Sigmoid colon (tissue), 3 donors: ENCODE measurements at regions not wholly inside any gene's neighbourhood (a gene's known extent, or its start where the extent isn't known, plus 50 kb on each side); places are given as distances from the start of the nearest gene placed in this dataset.

Experiments
- CTCF ChIP-seq, 4 experiments: fragments of 450-650 bp in 3 of 4; fragments of 200-600 bp in 1 of 4; IDR thresholded peaks; one replicate each; pipeline ENCODE4 v1.5.1; 2016 to 2019; ENCODE audit warnings: antibody characterized with exemption in 4 of 4, mild to moderate bottlenecking in 3 of 4, moderate library complexity in 2 of 4
- POLR2A ChIP-seq, 2 donors: fragments of 450-650 bp; IDR thresholded peaks; one replicate each; pipeline ENCODE4 v1.6.1; 2016; ENCODE audit warnings: antibody characterized with exemption in 2 of 2, mild to moderate bottlenecking in 2 of 2, moderate library complexity in 2 of 2

GRCh38 chr13:26487781-26488180 is 69.7 kb upstream of the WASF3 start:
- no peak for TF ChIP-seq CTCF (IDR thresholded peaks at IDR 0.05)
- TF ChIP-seq POLR2A (IDR thresholded peaks at IDR 0.05): no peak
